Astrocyte (in vitro differentiated cells and primary cell): ENCODE measurements at regions not wholly inside any gene's neighbourhood (a gene's known extent, or its start where the extent isn't known, plus 50 kb on each side); places are given as distances from the start of the nearest gene placed in this dataset.
"Not testable (repeated sequence)": the region's sequence is repeated elsewhere in the genome, so short reads cannot be mapped to it uniquely, and the experiment has no call there.

Experiments
- DNase-seq: peaks from one replicate; pipeline ENCODE4 v3.0.0-alpha.2; 2010; ENCODE audit warnings: low read depth
- FAIRE-seq: peaks from 2 replicates; lab custom pipeline; 2011; peaks lifted over from hg19 to GRCh38; lab: Jason Lieb, UNC
- H2AFZ ChIP-seq: 2 replicates; pipeline ENCODE4 v1.6.0; 2012; ENCODE audit warnings: low read depth, low read length, inconsistent platforms
- H3K27ac ChIP-seq: 2 replicates; pipeline ENCODE4 v1.5.1; 2011; ENCODE audit warnings: low read depth, low read length, inconsistent platforms
- H3K27me3 ChIP-seq: 2 replicates; pipeline ENCODE4 v1.6.0; 2011; ENCODE audit warnings: low read length, inconsistent platforms; ENCODE audit not compliant: insufficient read depth
- H3K36me3 ChIP-seq: 2 replicates; pipeline ENCODE4 v1.5.1; 2011; ENCODE audit warnings: low read length, inconsistent platforms; ENCODE audit not compliant: insufficient read depth
- H3K4me1 ChIP-seq: 2 replicates; pipeline ENCODE4 v1.5.1; 2011; ENCODE audit warnings: low read length, inconsistent platforms; ENCODE audit not compliant: insufficient read depth
- H3K4me2 ChIP-seq: 2 replicates; pipeline ENCODE4 v1.6.0; 2012; ENCODE audit warnings: low read length, inconsistent platforms
- H3K4me3 ChIP-seq: 2 replicates; pipeline ENCODE4 v1.5.1; 2011; ENCODE audit warnings: low read depth, mild to moderate bottlenecking, low read length, inconsistent platforms; ENCODE audit not compliant: insufficient read depth
- H3K79me2 ChIP-seq: 2 replicates; pipeline ENCODE4 v1.6.0; 2012; ENCODE audit warnings: mild to moderate bottlenecking, low read length, inconsistent platforms; ENCODE audit not compliant: insufficient read depth
- H3K9ac ChIP-seq: 2 replicates; pipeline ENCODE4 v1.6.0; 2012; ENCODE audit warnings: mild to moderate bottlenecking, low read length, inconsistent platforms
- H3K9me3 ChIP-seq: 2 replicates; pipeline ENCODE4 v1.5.1; 2012; ENCODE audit warnings: low read depth, mild to moderate bottlenecking, low read length, inconsistent platforms; ENCODE audit not compliant: insufficient read depth
- H4K20me1 ChIP-seq: 2 replicates; pipeline ENCODE4 v1.6.0; 2012; ENCODE audit warnings: low read length, inconsistent platforms; ENCODE audit not compliant: insufficient read depth
- H3K27ac Mint-ChIP-seq: one replicate; pipeline ENCODE4 v1.8.0; 2021; ENCODE audit warnings: mild to moderate bottlenecking, mixed read lengths; ENCODE audit not compliant: unreplicated experiment
- H3K27me3 Mint-ChIP-seq: one replicate; pipeline ENCODE4 v1.8.0; 2021; ENCODE audit warnings: low read depth, mixed read lengths; ENCODE audit not compliant: unreplicated experiment
- H3K36me3 Mint-ChIP-seq: one replicate; pipeline ENCODE4 v1.8.0; 2021; ENCODE audit warnings: low read depth, mixed read lengths; ENCODE audit not compliant: unreplicated experiment
- H3K4me1 Mint-ChIP-seq: one replicate; pipeline ENCODE4 v1.8.0; 2021; ENCODE audit warnings: low read depth, mixed read lengths; ENCODE audit not compliant: unreplicated experiment
- H3K4me3 Mint-ChIP-seq: one replicate; pipeline ENCODE4 v1.8.0; 2021; ENCODE audit warnings: mild to moderate bottlenecking, moderate library complexity, mixed read lengths; ENCODE audit not compliant: unreplicated experiment
- H3K9me3 Mint-ChIP-seq: one replicate; pipeline ENCODE4 v1.8.0; 2021; ENCODE audit warnings: mild to moderate bottlenecking, mixed read lengths; ENCODE audit not compliant: unreplicated experiment
- EZH2 ChIP-seq: IDR thresholded peaks from 2 replicates; pipeline ENCODE4 v1.6.1; 2012; ENCODE audit warnings: mild to moderate bottlenecking, low read length, inconsistent platforms; ENCODE audit not compliant: insufficient read depth
- TF ChIP-seq, protein P1 (sequence below): IDR thresholded peaks from 2 replicates; pipeline ENCODE4 v1.5.1; 2011; ENCODE audit warnings: low read depth, mild to moderate bottlenecking, inconsistent platforms, low read length, moderate library complexity; ENCODE audit not compliant: insufficient read depth

DNA sequence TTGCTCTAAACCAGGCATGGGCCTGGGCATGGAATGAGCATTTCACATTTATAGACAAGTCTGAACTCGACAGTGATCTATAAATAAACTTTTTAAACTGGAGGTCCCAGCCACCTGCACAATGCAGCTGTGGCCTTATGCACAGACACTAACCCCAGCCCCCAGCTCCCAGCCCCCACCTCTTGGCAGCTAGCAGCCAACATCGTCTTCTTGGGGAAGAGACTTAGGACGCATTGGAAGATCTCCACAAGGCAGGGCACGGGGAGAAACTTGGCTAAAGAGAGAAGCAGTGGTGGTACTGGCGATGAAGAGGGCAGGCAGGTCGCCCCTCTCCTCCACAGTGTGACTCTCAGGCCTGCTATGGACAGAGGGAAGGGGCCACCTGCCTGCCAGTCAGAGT, 213.2 kb downstream of the ANAPC1 start:
- Mint-ChIP-seq H3K4me3 (no peak overlapping the region), H3K9me3 (no peaks in the 10 kb centered on the region), H3K27me3 (peaks cover 2% of the 10 kb centered on the region), H3K4me1 (peaks cover 24% of the 10 kb centered on the region), H3K27ac (no peak overlapping the region), H3K36me3 (no peaks in the 10 kb centered on the region)
- H3K4me3 ChIP-seq, result no peak overlapping the region
- H3K9me3 ChIP-seq, result no peaks in the 10 kb centered on the region
- H3K9ac ChIP-seq, result no peak overlapping the region
- H3K27me3 ChIP-seq, result peaks cover under 1% of the 10 kb centered on the region
- no peaks in the 10 kb centered on the region for H3K79me2 ChIP-seq
- no peaks in the 10 kb centered on the region for H3K4me1 ChIP-seq
- TF ChIP-seq, protein P1, sequence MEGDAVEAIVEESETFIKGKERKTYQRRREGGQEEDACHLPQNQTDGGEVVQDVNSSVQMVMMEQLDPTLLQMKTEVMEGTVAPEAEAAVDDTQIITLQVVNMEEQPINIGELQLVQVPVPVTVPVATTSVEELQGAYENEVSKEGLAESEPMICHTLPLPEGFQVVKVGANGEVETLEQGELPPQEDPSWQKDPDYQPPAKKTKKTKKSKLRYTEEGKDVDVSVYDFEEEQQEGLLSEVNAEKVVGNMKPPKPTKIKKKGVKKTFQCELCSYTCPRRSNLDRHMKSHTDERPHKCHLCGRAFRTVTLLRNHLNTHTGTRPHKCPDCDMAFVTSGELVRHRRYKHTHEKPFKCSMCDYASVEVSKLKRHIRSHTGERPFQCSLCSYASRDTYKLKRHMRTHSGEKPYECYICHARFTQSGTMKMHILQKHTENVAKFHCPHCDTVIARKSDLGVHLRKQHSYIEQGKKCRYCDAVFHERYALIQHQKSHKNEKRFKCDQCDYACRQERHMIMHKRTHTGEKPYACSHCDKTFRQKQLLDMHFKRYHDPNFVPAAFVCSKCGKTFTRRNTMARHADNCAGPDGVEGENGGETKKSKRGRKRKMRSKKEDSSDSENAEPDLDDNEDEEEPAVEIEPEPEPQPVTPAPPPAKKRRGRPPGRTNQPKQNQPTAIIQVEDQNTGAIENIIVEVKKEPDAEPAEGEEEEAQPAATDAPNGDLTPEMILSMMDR, result no peak
- no peak for TF ChIP-seq EZH2
- DNase-seq (no peak), FAIRE-seq (no peak)
- H2AFZ ChIP-seq, result no peak overlapping the region
- no peaks in the 10 kb centered on the region for H4K20me1 ChIP-seq
- no peak overlapping the region for H3K4me2 ChIP-seq
- H3K27ac ChIP-seq, result no peak overlapping the region
- no peaks in the 10 kb centered on the region for H3K36me3 ChIP-seq

DNA sequence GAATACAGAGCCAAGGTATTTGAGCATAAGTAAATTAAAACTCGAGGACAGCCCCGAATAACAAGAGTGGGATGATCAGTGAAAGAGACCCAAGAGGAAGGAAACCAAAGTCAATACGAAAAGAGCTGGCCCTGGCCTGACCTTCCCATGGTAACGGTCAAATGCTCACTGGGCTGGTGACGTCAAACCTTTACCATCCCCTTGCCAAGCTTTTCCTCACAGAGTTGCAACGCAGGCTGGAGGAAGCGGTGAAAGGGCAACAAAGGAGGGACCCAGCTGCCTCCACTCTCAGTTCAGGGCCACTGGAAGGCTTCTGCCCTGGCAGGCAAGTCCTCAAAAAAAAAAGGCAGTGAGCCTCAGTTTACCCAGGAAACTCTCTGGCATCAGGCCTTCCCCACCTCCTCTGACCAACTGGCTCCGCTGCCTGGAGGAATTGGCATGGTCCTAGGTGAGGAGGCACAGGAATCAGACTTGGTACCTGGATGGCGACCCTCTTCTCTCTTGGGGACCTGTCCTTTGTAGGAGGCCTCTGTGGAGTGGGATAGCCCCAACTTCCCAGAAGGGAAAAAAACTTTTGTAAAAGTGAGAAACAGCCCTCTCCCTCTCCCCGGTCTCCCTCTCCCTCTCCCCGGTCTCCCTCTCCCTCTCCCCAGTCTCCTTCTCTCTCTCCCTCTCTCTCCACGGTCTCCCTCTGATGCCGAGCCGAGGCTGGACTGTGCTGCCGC, 212.4 kb downstream of the ANAPC1 start:
- no peaks in the 10 kb centered on the region for H3K79me2 ChIP-seq
- no peaks in the 10 kb centered on the region for H3K4me1 ChIP-seq
- DNase-seq (no peak), FAIRE-seq (no peak)
- peaks cover 3% of the 10 kb centered on the region for H3K27me3 ChIP-seq
- H3K4me2 ChIP-seq, result no peak overlapping the region
- no peak for TF ChIP-seq EZH2
- TF ChIP-seq, protein P1, result no peak
- H3K9ac ChIP-seq, result no peak overlapping the region
- Mint-ChIP-seq H3K27ac (no peak overlapping the region), H3K36me3 (no peaks in the 10 kb centered on the region), H3K4me1 (peaks cover 24% of the 10 kb centered on the region), H3K9me3 (no peaks in the 10 kb centered on the region), H3K4me3 (no peak overlapping the region), H3K27me3 (peaks cover 2% of the 10 kb centered on the region)
- H2AFZ ChIP-seq, result no peak overlapping the region
- no peaks in the 10 kb centered on the region for H3K9me3 ChIP-seq
- H3K4me3 ChIP-seq, result no peak overlapping the region
- H3K27ac ChIP-seq, result no peak overlapping the region
- H3K36me3 ChIP-seq, result no peaks in the 10 kb centered on the region
- H4K20me1 ChIP-seq, result no peaks in the 10 kb centered on the region

DNA sequence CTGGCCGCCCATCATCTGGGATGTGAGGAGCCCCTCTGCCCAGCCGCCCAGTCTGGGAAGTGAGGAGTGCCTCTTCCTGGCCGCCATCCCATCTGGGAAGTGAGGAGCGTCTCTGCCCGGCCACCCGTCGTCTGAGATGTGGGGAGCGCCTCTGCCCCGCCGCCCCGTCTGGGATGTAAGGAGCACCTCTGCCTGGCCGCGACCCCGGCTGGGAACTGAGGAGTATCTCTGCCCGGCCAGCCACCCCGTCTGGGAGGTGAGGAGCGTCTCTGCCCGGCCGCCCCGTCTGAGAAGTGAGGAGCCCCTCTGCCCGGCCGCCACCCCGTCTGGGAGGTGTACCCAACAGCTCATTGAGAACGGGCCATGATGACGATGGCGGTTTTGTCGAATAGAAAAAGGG, 211.4 kb downstream of the ANAPC1 start:
- H3K9me3 ChIP-seq, H3K9me3 Mint-ChIP-seq, H3K27me3 Mint-ChIP-seq, H2AFZ ChIP-seq, H3K4me3 Mint-ChIP-seq, H3K36me3 ChIP-seq, H3K4me3 ChIP-seq, H3K79me2 ChIP-seq, H4K20me1 ChIP-seq, H3K27me3 ChIP-seq, H3K36me3 Mint-ChIP-seq, H3K4me2 ChIP-seq, DNase-seq, H3K27ac Mint-ChIP-seq, FAIRE-seq, H3K4me1 ChIP-seq, H3K27ac ChIP-seq, H3K9ac ChIP-seq: not testable (repeated sequence)
- H3K4me1 Mint-ChIP-seq, result peaks cover 19% of the 10 kb centered on the region
